ENCODE measurements at regions not wholly inside any gene's neighbourhood (a gene's known extent, or its start where the extent isn't known, plus 50 kb on each side); places are given as distances from the start of the nearest gene placed in this dataset.

- no peak for DNase-seq (ENCODE audit: low read depth in 6 of 9, low spot score in 9 of 9)
- Histone ChIP-seq H3K36me3 (ENCODE audit: control insufficient read depth in 2 of 2, insufficient read depth in 2 of 2, low read length in 1 of 2) (no peaks in the 10 kb centered on the region), H3K4me1 (ENCODE audit: control insufficient read depth in 2 of 2, insufficient read depth in 2 of 2, low read length in 2 of 2) (no peaks in the 10 kb centered on the region), H3K27me3 (ENCODE audit: control insufficient read depth in 2 of 2, insufficient read depth in 1 of 2, low read length in 1 of 2) (no peaks in the 10 kb centered on the region), H3K4me3 (ENCODE audit: low read length in 2 of 2) (no peak overlapping the region), H3K9me3 (ENCODE audit: control insufficient read depth in 2 of 2, insufficient read depth in 1 of 2, low read length in 1 of 2) (peaks cover 0 to 4% of the 10 kb centered on the region in 2 donors), H3K27ac (ENCODE audit: low read depth in 1 of 2, low read length in 1 of 2) (no peak overlapping the region)
- WGBS, result 68% methylated on average over 3 of the region's 3 CpGs
These were observed 816.3 kb upstream of the HS3ST1 start for GRCh38 chr4:12244973-12245372.

DNA sequence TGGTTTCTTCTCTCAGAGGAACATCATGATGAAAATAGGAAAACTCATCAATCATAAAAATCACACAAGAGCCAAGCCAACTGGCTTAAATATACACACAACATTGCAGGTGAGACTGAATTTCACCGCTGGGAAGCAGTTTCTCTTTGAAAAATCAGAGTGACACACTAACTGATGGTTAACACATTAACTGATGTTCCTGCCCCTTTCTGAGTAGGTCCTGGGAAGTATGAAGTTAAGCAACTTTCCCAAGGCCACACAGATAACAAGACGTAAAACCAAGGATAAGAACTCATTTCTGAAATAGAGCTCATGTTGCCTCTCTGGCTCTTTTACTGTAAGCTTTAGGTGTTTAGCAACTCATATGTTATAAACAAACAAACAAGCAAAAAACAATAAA, 813.7 kb upstream of the HS3ST1 start:
- Histone ChIP-seq H3K27me3 (ENCODE audit: control insufficient read depth in 2 of 2, insufficient read depth in 1 of 2, low read length in 1 of 2) (no peaks in the 10 kb centered on the region), H3K4me1 (ENCODE audit: control insufficient read depth in 2 of 2, insufficient read depth in 2 of 2, low read length in 2 of 2) (no peaks in the 10 kb centered on the region), H3K36me3 (ENCODE audit: control insufficient read depth in 2 of 2, insufficient read depth in 2 of 2, low read length in 1 of 2) (no peaks in the 10 kb centered on the region), H3K27ac (ENCODE audit: low read depth in 1 of 2, low read length in 1 of 2) (no peak overlapping the region), H3K9me3 (ENCODE audit: control insufficient read depth in 2 of 2, insufficient read depth in 1 of 2, low read length in 1 of 2) (peaks cover 0 to 4% of the 10 kb centered on the region in 2 donors), H3K4me3 (ENCODE audit: low read length in 2 of 2) (no peak overlapping the region)
- DNase-seq (ENCODE audit: low read depth in 6 of 9, low spot score in 9 of 9), result no peak
- 98% methylated on average over 2 of the region's 2 CpGs for WGBS

DNA sequence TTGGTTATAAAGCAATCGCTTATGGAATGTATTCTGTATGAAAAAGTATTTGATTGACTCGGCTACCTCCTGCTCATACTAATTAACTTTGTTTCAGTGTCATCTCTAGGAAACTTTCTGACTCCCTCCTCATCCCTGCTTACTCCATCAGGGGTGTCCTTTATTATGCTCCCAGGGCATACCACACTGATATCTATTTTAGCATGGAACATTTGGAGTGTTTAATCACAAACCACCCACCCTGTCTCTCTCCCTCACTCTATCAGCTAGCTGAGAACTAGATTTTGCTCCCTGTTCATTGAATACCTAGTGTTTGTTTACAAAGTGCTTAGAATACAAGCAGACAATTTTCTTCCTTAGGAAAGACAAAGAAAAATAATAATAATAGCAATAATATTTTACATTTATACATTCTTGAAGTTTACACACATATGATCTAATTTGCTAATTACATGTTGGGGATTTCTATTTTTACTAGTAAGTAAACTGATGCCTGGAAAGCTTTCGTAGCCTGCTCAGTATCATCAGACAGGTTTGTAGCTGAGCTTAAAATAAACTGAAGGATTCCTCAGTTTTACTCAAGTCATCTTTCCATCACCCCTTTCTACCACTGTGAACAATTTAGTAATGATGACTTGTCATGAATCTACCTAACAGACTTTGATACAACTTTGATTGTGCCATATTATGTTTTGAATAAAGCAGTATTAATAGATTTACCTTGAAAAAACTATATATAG, 811.4 kb upstream of the HS3ST1 start:
- Histone ChIP-seq H3K27me3 (ENCODE audit: control insufficient read depth in 2 of 2, insufficient read depth in 1 of 2, low read length in 1 of 2) (no peaks in the 10 kb centered on the region), H3K4me3 (ENCODE audit: low read length in 2 of 2) (no peak overlapping the region), H3K9me3 (ENCODE audit: control insufficient read depth in 2 of 2, insufficient read depth in 1 of 2, low read length in 1 of 2) (peaks cover 0 to 4% of the 10 kb centered on the region in 2 donors), H3K27ac (ENCODE audit: low read depth in 1 of 2, low read length in 1 of 2) (no peak overlapping the region), H3K4me1 (ENCODE audit: control insufficient read depth in 2 of 2, insufficient read depth in 2 of 2, low read length in 2 of 2) (no peaks in the 10 kb centered on the region), H3K36me3 (ENCODE audit: control insufficient read depth in 2 of 2, insufficient read depth in 2 of 2, low read length in 1 of 2) (no peaks in the 10 kb centered on the region)
- no peak for DNase-seq (ENCODE audit: low read depth in 6 of 9, low spot score in 9 of 9)
- 64% methylated on average over 3 of the region's 3 CpGs for WGBS

DNA sequence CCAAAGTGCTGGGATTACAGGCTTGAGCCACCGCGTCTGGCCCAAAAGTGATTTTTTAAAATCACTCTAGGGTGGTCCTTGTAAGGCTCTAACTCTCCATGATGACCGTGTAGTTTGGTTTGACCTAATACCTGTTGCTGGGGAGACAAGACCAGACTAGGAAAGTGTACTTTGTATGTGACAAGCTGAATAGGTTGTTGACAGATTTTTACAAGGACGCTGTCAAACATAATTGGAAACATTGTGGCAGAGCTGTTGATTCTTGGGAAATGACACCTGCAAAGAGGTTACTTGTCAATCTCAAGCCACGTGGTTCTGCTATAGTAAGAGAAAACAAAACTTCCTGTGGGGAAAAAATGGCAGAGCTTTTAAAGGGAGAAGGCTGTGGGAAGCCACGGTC, 802.4 kb upstream of the HS3ST1 start:
- H3K27ac ChIP-seq (ENCODE audit: low read depth in 1 of 2, low read length in 1 of 2), result no peak overlapping the region
- 70% methylated on average over 6 of the region's 6 CpGs for WGBS
- no peaks in the 10 kb centered on the region for H3K27me3 ChIP-seq (ENCODE audit: control insufficient read depth in 2 of 2, insufficient read depth in 1 of 2, low read length in 1 of 2)
- no peaks in the 10 kb centered on the region for H3K4me1 ChIP-seq (ENCODE audit: control insufficient read depth in 2 of 2, insufficient read depth in 2 of 2, low read length in 2 of 2)
- no peak overlapping the region for H3K4me3 ChIP-seq (ENCODE audit: low read length in 2 of 2)
- no peak for DNase-seq (ENCODE audit: low read depth in 6 of 9, low spot score in 9 of 9)
- H3K9me3 ChIP-seq (ENCODE audit: control insufficient read depth in 2 of 2, insufficient read depth in 1 of 2, low read length in 1 of 2), result no peaks in the 10 kb centered on the region
- no peaks in the 10 kb centered on the region for H3K36me3 ChIP-seq (ENCODE audit: control insufficient read depth in 2 of 2, insufficient read depth in 2 of 2, low read length in 1 of 2)

DNA sequence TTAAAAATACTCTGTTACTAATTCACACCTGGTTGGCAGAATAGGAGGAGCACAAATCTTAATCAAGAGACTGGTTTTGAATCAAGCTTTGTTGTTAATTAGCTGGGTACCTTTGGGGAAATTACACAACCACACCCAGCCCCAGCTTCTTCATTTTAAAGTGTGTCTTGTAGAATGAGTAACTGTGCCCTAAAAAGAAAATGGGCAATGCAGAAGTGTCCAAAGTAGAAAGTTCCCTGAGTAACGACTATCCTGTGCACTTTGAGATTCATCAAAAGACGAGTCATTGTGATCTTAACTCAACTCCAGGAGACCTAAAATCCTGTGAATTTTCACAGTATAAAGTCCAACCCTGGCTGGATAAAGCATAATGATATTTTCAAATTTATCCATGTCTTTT, 792.3 kb upstream of the HS3ST1 start:
- Histone ChIP-seq H3K4me1 (ENCODE audit: control insufficient read depth in 2 of 2, insufficient read depth in 2 of 2, low read length in 2 of 2) (no peaks in the 10 kb centered on the region), H3K4me3 (ENCODE audit: low read length in 2 of 2) (no peak overlapping the region), H3K27ac (ENCODE audit: low read depth in 1 of 2, low read length in 1 of 2) (no peak overlapping the region), H3K27me3 (ENCODE audit: control insufficient read depth in 2 of 2, insufficient read depth in 1 of 2, low read length in 1 of 2) (no peaks in the 10 kb centered on the region), H3K9me3 (ENCODE audit: control insufficient read depth in 2 of 2, insufficient read depth in 1 of 2, low read length in 1 of 2) (no peaks in the 10 kb centered on the region), H3K36me3 (ENCODE audit: control insufficient read depth in 2 of 2, insufficient read depth in 2 of 2, low read length in 1 of 2) (no peaks in the 10 kb centered on the region)
- DNase-seq (ENCODE audit: low read depth in 6 of 9, low spot score in 9 of 9), result no peak
- 89% methylated on average over 2 of the region's 2 CpGs for WGBS

DNA sequence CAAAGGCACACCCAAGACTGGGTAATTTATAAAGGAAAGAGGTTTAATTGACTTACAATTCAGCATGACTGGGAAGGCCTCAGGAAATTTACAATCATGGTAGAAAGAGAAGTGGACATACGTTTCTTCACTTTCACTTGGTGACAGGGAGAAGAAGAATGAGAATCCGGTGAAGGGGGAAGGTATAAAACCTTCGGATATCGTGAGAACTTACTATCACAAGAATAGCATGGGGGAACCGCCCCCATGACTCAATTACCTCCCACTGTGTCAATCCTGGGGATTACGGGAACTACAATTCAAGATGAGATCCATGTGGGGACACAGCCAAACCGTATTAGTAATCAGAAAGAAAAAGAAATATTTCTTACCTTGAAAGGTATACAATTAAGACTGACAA, 782.9 kb upstream of the HS3ST1 start:
- 81% methylated on average over 7 of the region's 7 CpGs for WGBS
- Histone ChIP-seq H3K4me1 (ENCODE audit: control insufficient read depth in 2 of 2, insufficient read depth in 2 of 2, low read length in 2 of 2) (no peaks in the 10 kb centered on the region), H3K36me3 (ENCODE audit: control insufficient read depth in 2 of 2, insufficient read depth in 2 of 2, low read length in 1 of 2) (no peaks in the 10 kb centered on the region), H3K4me3 (ENCODE audit: low read length in 2 of 2) (no peak overlapping the region), H3K9me3 (ENCODE audit: control insufficient read depth in 2 of 2, insufficient read depth in 1 of 2, low read length in 1 of 2) (no peaks in the 10 kb centered on the region), H3K27me3 (ENCODE audit: control insufficient read depth in 2 of 2, insufficient read depth in 1 of 2, low read length in 1 of 2) (no peaks in the 10 kb centered on the region), H3K27ac (ENCODE audit: low read depth in 1 of 2, low read length in 1 of 2) (no peak overlapping the region)
- no peak for DNase-seq (ENCODE audit: low read depth in 6 of 9, low spot score in 9 of 9)

- H3K36me3 ChIP-seq (ENCODE audit: control insufficient read depth in 2 of 2, insufficient read depth in 2 of 2, low read length in 1 of 2), result no peaks in the 10 kb centered on the region
- no peak overlapping the region for H3K4me3 ChIP-seq (ENCODE audit: low read length in 2 of 2)
- no peaks in the 10 kb centered on the region for H3K27me3 ChIP-seq (ENCODE audit: control insufficient read depth in 2 of 2, insufficient read depth in 1 of 2, low read length in 1 of 2)
- no peak for DNase-seq (ENCODE audit: low read depth in 6 of 9, low spot score in 9 of 9)
- no peaks in the 10 kb centered on the region for H3K9me3 ChIP-seq (ENCODE audit: control insufficient read depth in 2 of 2, insufficient read depth in 1 of 2, low read length in 1 of 2)
- 98% methylated on average over 3 of the region's 3 CpGs for WGBS
- H3K4me1 ChIP-seq (ENCODE audit: control insufficient read depth in 2 of 2, insufficient read depth in 2 of 2, low read length in 2 of 2), result no peaks in the 10 kb centered on the region
- no peak overlapping the region for H3K27ac ChIP-seq (ENCODE audit: low read depth in 1 of 2, low read length in 1 of 2)
These were observed 778.7 kb upstream of the HS3ST1 start for GRCh38 chr4:12207396-12207795.

DNA sequence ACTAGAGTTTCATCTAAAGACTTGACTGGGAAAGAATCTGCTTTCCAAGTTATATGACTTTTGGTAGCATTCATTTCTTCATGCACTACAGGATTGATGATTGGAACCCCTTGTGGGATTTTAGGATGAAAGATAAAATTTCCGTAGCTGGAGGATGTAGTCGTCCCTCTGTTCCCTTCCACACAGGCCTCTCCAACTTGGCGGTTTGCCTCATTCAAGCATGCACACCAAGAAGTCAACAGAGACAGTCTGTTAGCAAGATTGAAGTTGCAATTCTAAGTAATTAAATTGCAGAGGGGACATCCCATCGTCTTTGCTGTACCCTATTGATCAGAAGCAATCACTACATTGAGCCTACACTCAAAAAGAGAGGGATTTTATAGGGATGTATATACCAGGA, 777.4 kb upstream of the HS3ST1 start:
- WGBS, result 86% methylated on average over 4 of the region's 4 CpGs
- H3K4me1 ChIP-seq (ENCODE audit: control insufficient read depth in 2 of 2, insufficient read depth in 2 of 2, low read length in 2 of 2), result no peaks in the 10 kb centered on the region
- H3K36me3 ChIP-seq (ENCODE audit: control insufficient read depth in 2 of 2, insufficient read depth in 2 of 2, low read length in 1 of 2), result no peaks in the 10 kb centered on the region
- H3K27ac ChIP-seq (ENCODE audit: low read depth in 1 of 2, low read length in 1 of 2), result no peak overlapping the region
- no peak overlapping the region for H3K4me3 ChIP-seq (ENCODE audit: low read length in 2 of 2)
- H3K27me3 ChIP-seq (ENCODE audit: control insufficient read depth in 2 of 2, insufficient read depth in 1 of 2, low read length in 1 of 2), result no peaks in the 10 kb centered on the region
- no peak for DNase-seq (ENCODE audit: low read depth in 6 of 9, low spot score in 9 of 9)
- H3K9me3 ChIP-seq (ENCODE audit: control insufficient read depth in 2 of 2, insufficient read depth in 1 of 2, low read length in 1 of 2), result no peaks in the 10 kb centered on the region

GRCh38 chr4:12203945-12204344, 775.3 kb upstream of the HS3ST1 start:
- Histone ChIP-seq H3K27me3 (ENCODE audit: control insufficient read depth in 2 of 2, insufficient read depth in 1 of 2, low read length in 1 of 2) (no peaks in the 10 kb centered on the region), H3K9me3 (ENCODE audit: control insufficient read depth in 2 of 2, insufficient read depth in 1 of 2, low read length in 1 of 2) (no peaks in the 10 kb centered on the region), H3K4me1 (ENCODE audit: control insufficient read depth in 2 of 2, insufficient read depth in 2 of 2, low read length in 2 of 2) (no peaks in the 10 kb centered on the region), H3K36me3 (ENCODE audit: control insufficient read depth in 2 of 2, insufficient read depth in 2 of 2, low read length in 1 of 2) (no peaks in the 10 kb centered on the region), H3K27ac (ENCODE audit: low read depth in 1 of 2, low read length in 1 of 2) (no peak overlapping the region), H3K4me3 (ENCODE audit: low read length in 2 of 2) (no peak overlapping the region)
- 92% methylated on average over 4 of the region's 4 CpGs for WGBS
- no peak for DNase-seq (ENCODE audit: low read depth in 6 of 9, low spot score in 9 of 9)
